GM12878 (cell line): ENCODE measurements at regions not wholly inside any gene's neighbourhood (a gene's known extent, or its start where the extent isn't known, plus 50 kb on each side); places are given as distances from the start of the nearest gene placed in this dataset.
A peak's percentile ranks its signal among the peaks of the same experiment; 100 is the strongest.

Experiments
- ATAC-seq: fragments of 200-7000 bp; cut with Tn5 transposase; 3 replicates; pipeline ENCODE4 v1.9.1; 2020; ENCODE audit warnings: mild to moderate bottlenecking, moderate library complexity
- BruUV-seq: library from RNA; stranded (reverse); fragments of 400-500 nt; replicated peaks from 2 replicates; lab custom pipeline; 2021; lab: Mats Ljungman, UMichigan
- CTCF ChIA-PET: fragments of 300-600 bp; sonication (Branson Sonifier 250); formaldehyde crosslinking; extraction: SDS; loops from one replicate; lab custom pipeline; 2021; ENCODE audit warnings: inconsistent platforms; lab: Yijun Ruan, JAX
- POLR2A ChIA-PET: fragments of 350-600 bp; formaldehyde crosslinking; extraction: SDS; loops from one replicate; lab custom pipeline; 2021; ENCODE audit warnings: inconsistent platforms; lab: Charles Lee
- RAD21 ChIA-PET: fragments of 300-600 bp; sonication (Branson Sonifier 250); formaldehyde crosslinking; loops from one replicate; lab custom pipeline; 2023; ENCODE audit warnings: antibody characterized with exemption; ENCODE audit not compliant: unreplicated experiment; lab: Charles Lee
- SMC1A ChIA-PET: fragments of 300-600 bp; sonication (Branson Sonifier 250); formaldehyde crosslinking; loops from one replicate; lab custom pipeline; 2023; ENCODE audit not compliant: unreplicated experiment, uncharacterized antibody; lab: Charles Lee
- DNase-seq: peaks from one replicate; pipeline ENCODE4 v3.0.0-alpha.2; 2011; ENCODE audit warnings: low read depth, low spot score
- FAIRE-seq: peaks from 3 replicates; lab custom pipeline; 2011; peaks lifted over from hg19 to GRCh38; lab: Jason Lieb, UNC
- H2AFZ ChIP-seq: 2 replicates; pipeline ENCODE4 v1.6.0; 2011; ENCODE audit warnings: low read depth, low read length, control low read depth; ENCODE audit not compliant: control insufficient read depth
- H3K27ac ChIP-seq: 2 replicates; pipeline ENCODE4 v1.5.1; 2011; ENCODE audit warnings: control low read depth; ENCODE audit not compliant: control insufficient read depth, insufficient read depth
- H3K27me3 ChIP-seq, 2 experiments: replicated peaks in 1 of 2; 2 replicates each; pipeline versions ENCODE4 v1.6.0 to v1.6.1; 2011; ENCODE audit warnings: low read length in 1 of 2; ENCODE audit not compliant: control insufficient read depth in 2 of 2, insufficient read depth in 2 of 2
- H3K36me3 ChIP-seq, 2 experiments: 2 replicates each; pipeline ENCODE4 v1.5.1; 2011; ENCODE audit warnings: low read length in 1 of 2; ENCODE audit not compliant: control insufficient read depth in 2 of 2, insufficient read depth in 2 of 2
- H3K4me1 ChIP-seq: 2 replicates; pipeline ENCODE4 v1.6.1; 2011; ENCODE audit warnings: mild to moderate bottlenecking, low read length, moderate library complexity, mixed read lengths; ENCODE audit not compliant: control insufficient read depth, insufficient read depth
- H3K4me2 ChIP-seq: 2 replicates; pipeline ENCODE4 v1.6.0; 2011; ENCODE audit warnings: control low read depth; ENCODE audit not compliant: control insufficient read depth, insufficient read depth
- H3K4me3 ChIP-seq: fragments of 200-600 bp; sonication (generic); 2 replicates; pipeline ENCODE4 v1.5.1; 2016
- H3K79me2 ChIP-seq: 2 replicates; pipeline ENCODE4 v1.6.0; 2011; ENCODE audit warnings: low read length; ENCODE audit not compliant: control insufficient read depth, insufficient read depth
- H3K9ac ChIP-seq: 2 replicates; pipeline ENCODE4 v1.8.0; 2011; ENCODE audit warnings: low read length, control low read depth, mixed read lengths; ENCODE audit not compliant: control insufficient read depth, insufficient read depth
- H3K9me3 ChIP-seq: replicated peaks from 3 replicates; pipeline ENCODE4 v1.5.1; 2011; ENCODE audit warnings: mild to moderate bottlenecking, low read length; ENCODE audit not compliant: control insufficient read depth, insufficient read depth
- H4K20me1 ChIP-seq: 2 replicates; pipeline ENCODE4 v1.6.0; 2011; ENCODE audit not compliant: control insufficient read depth, insufficient read depth
- BCL11A ChIP-seq: IDR thresholded peaks from 2 replicates; pipeline ENCODE4 v1.6.1; 2011; ENCODE audit warnings: low read depth, low read length
- BCLAF1 ChIP-seq: fragments of 450-650 bp; IDR thresholded peaks from 2 replicates; pipeline ENCODE4 v1.6.1; 2017; ENCODE audit warnings: antibody characterized with exemption, mild to moderate bottlenecking, moderate library complexity
- CTCF ChIP-seq, 3 experiments: IDR thresholded peaks in 2 of 3; conservative IDR thresholded peaks in 1 of 3; 2 replicates each; pipeline ENCODE4 v1.5.1; 2011; ENCODE audit warnings: low read depth in 3 of 3, low read length in 3 of 3, mild to moderate bottlenecking in 3 of 3, control low read depth in 2 of 3, moderate library complexity in 2 of 3, inconsistent platforms in 1 of 3, mixed read lengths in 1 of 3; ENCODE audit not compliant: control insufficient read depth in 2 of 3, insufficient read depth in 1 of 3; ENCODE audit errors: extremely low read depth in 1 of 3
- HDGF ChIP-seq: fragments of 450-650 bp; IDR thresholded peaks from 2 replicates; pipeline ENCODE4 v1.6.1; 2016; ENCODE audit warnings: antibody characterized with exemption
- IRF5 ChIP-seq: fragments of 450-650 bp; IDR thresholded peaks from 2 replicates; pipeline ENCODE4 v1.6.1; 2017; ENCODE audit warnings: borderline replicate concordance
- MAX ChIP-seq: IDR thresholded peaks from 2 replicates; pipeline ENCODE4 v1.6.1; 2012; ENCODE audit warnings: low read depth, low read length, improper control_type of control experiment
- MEF2B ChIP-seq: fragments of 450-650 bp; IDR thresholded peaks from 2 replicates; pipeline ENCODE4 v1.6.1; 2018; ENCODE audit warnings: mild to moderate bottlenecking, moderate library complexity; ENCODE audit not compliant: partially characterized antibody, poor library complexity, severe bottlenecking
- NR2F1 ChIP-seq: fragments of 450-650 bp; conservative IDR thresholded peaks from 2 replicates; pipeline ENCODE4 v1.6.1; 2017; ENCODE audit warnings: mild to moderate bottlenecking
- PAX8 ChIP-seq: fragments of 450-650 bp; IDR thresholded peaks from 2 replicates; pipeline ENCODE4 v1.6.1; 2017; ENCODE audit warnings: mild to moderate bottlenecking, moderate library complexity
- RAD21 ChIP-seq: IDR thresholded peaks from 2 replicates; pipeline ENCODE4 v1.6.1; 2011; ENCODE audit warnings: mild to moderate bottlenecking, low read depth, low read length, moderate library complexity; ENCODE audit not compliant: insufficient read depth
- SMC3 ChIP-seq: IDR thresholded peaks from 2 replicates; pipeline ENCODE4 v1.6.1; 2011; ENCODE audit warnings: low read length, improper control_type of control experiment, borderline replicate concordance
- YY1 ChIP-seq: IDR thresholded peaks from 2 replicates; pipeline ENCODE4 v1.6.1; 2011; ENCODE audit warnings: low read depth, mild to moderate bottlenecking, low read length
- WGBS: methylation state at CpG from one replicate; pipeline ENCODE4 v1.1.6; 2016; ENCODE audit warnings: low lambda C conversion rate; ENCODE audit not compliant: insufficient replicate concordance, insufficient coverage; ENCODE audit errors: missing lambda C conversion rate; 5-methylcytosine and 5-hydroxymethylcytosine counted together
- in situ Hi-C: fragments of 300-500 bp; cut with MboI; formaldehyde crosslinking; loops from 9 replicates; pipeline ENCODE4 v1.14.3; 2018; ENCODE audit warnings: mixed read lengths
- intact Hi-C: fragments of 100-400 bp; cut with micrococcal nuclease; formaldehyde crosslinking; loops from one replicate; pipeline ENCODE4 v1.14.2; 2022; ENCODE audit not compliant: unreplicated experiment

- no peak for TF ChIP-seq IRF5
- no peak for TF ChIP-seq PAX8
These were observed 81.7 kb upstream of the GPM6B start (continued) for GRCh38 chrX:13898603-13899002.

GRCh38 chrX:13898083-13898482 is 81.2 kb upstream of the GPM6B start:
- ChIA-PET RAD21 (interaction anchor here (0.8 to 3.2 kb wide), 5 partner anchors 131 to 391 kb away, joined by 3 to 26 read pairs (median 7); partner anchors contain the start of gene GEMIN8), SMC1A (interaction anchor here (0.7 to 3.5 kb wide), 8 partner anchors 46 to 391 kb away, joined by 3 to 28 read pairs (median 4); partner anchors contain the start of gene GEMIN8), CTCF (interaction anchor here (0.8 to 2.4 kb wide), 6 partner anchors 9 to 134 kb away, joined by 3 to 28 read pairs (median 5); no protein-coding TSS in a partner anchor), POLR2A (interaction anchor here (1.5 kb wide), 1 partner anchor 131 kb away, joined by 7 read pairs; the partner anchor contains the start of gene GEMIN8)
- in situ Hi-C loops: no loop called here
- H3K27me3 ChIP-seq: no peaks in the 10 kb centered on the region; a peak in 2 of 4 replicates
- FAIRE-seq (peak; percentile 77), ATAC-seq (peak; percentile 98)
- no peak overlapping the region for H3K4me3 ChIP-seq
- no peak overlapping the region for H3K4me2 ChIP-seq
- no peak for TF ChIP-seq NR2F1
- no peak for TF ChIP-seq HDGF
- no peak for TF ChIP-seq MAX
- peak; percentile 57 to 66 (median 58) for TF ChIP-seq CTCF (IDR thresholded peaks at IDR 0.05 in 2 of 3, conservative IDR thresholded peaks at IDR 0.05 in 1 of 3; ENCODE audit: control insufficient read depth in 2 of 3, extremely low read depth in 1 of 3, insufficient read depth in 1 of 3, low read depth in 3 of 3, low read length in 3 of 3)
- TF ChIP-seq SMC3: peak; percentile 54
- TF ChIP-seq MEF2B: peak; percentile 92
- TF ChIP-seq RAD21: peak; percentile 70
- TF ChIP-seq YY1: peak; percentile 85
- TF ChIP-seq BCLAF1: no peak
- TF ChIP-seq BCL11A: peak; percentile 15; the same call in 1 of the 2 replicates
- TF ChIP-seq, all 136 proteins: peak for 6
- Histone ChIP-seq H3K27ac (no peak overlapping the region), H3K79me2 (no peaks in the 10 kb centered on the region), H3K4me1 (no peaks in the 10 kb centered on the region), H4K20me1 (no peaks in the 10 kb centered on the region), H2AFZ (peak overlapping the region; percentile 71), H3K9ac (no peak overlapping the region), H3K36me3 (no peaks in the 10 kb centered on the region), H3K9me3 (no peaks in the 10 kb centered on the region)
- intact Hi-C loops: loop anchor here (1.0 to 10.0 kb wide), 3 partner anchors 134 to 393 kb away; no protein-coding TSS in a partner anchor
- no TSS peak for BruUV-seq
- DNase-seq: peak; percentile 13
- 0% methylated on average over 3 of the region's 3 CpGs for WGBS
